ENCODE measurements at regions not wholly inside any gene's neighbourhood (a gene's known extent, or its start where the extent isn't known, plus 50 kb on each side); places are given as distances from the start of the nearest gene placed in this dataset.

- TF ChIP-seq EZH2 (IDR thresholded peaks at IDR 0.05) = no peak
- TF ChIP-seq POLR2AphosphoS5 (IDR thresholded peaks at IDR 0.05; ENCODE audit: borderline replicate concordance, low read depth, low read length) = no peak
Measured at GRCh38 chr22:34608106-34608505, 457.9 kb upstream of the ISX start.

Data from SK-N-MC (cell line).